GM12892 (cell line): ENCODE measurements at regions not wholly inside any gene's neighbourhood (a gene's known extent, or its start where the extent isn't known, plus 50 kb on each side); places are given as distances from the start of the nearest gene placed in this dataset.

Experiments
- POLR2A ChIP-seq: IDR thresholded peaks from 2 replicates; pipeline ENCODE4 v1.6.1; 2011; ENCODE audit warnings: low read depth, low read length, control low read depth
- POLR2AphosphoS5 ChIP-seq: IDR thresholded peaks from 2 replicates; pipeline ENCODE4 v1.6.1; 2011; ENCODE audit warnings: low read depth, low read length, control low read depth
- TAF1 ChIP-seq: IDR thresholded peaks from 2 replicates; pipeline ENCODE4 v1.6.1; 2011; ENCODE audit warnings: low read depth, mild to moderate bottlenecking, control low read depth, low read length, borderline replicate concordance

DNA sequence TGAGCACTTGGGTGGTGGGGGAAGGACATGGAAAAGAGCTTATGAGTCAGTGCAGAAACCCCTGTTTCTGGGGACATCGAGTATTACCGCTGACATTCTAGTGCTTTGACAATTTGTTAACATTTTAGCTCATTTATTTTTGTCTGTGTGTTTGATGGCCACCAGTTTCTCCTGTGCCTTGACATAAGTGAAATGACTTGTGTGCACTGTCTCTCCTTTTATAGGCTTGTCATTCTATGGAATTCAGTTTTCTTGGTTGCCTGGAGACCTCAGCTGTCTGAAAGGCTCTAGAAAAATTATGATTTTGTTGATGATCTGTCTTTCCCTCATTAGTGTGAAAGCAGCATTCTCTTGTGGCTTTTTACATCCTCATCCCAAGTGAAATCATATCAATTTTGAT lies 190.0 kb upstream of the SMIM30 start:
- TF ChIP-seq POLR2AphosphoS5 (no peak), POLR2A (no peak), TAF1 (no peak)
